ENCODE measurements at regions not wholly inside any gene's neighbourhood (a gene's known extent, or its start where the extent isn't known, plus 50 kb on each side); places are given as distances from the start of the nearest gene placed in this dataset.
A peak's percentile ranks its signal among the peaks of the same experiment; 100 is the strongest.

DNA sequence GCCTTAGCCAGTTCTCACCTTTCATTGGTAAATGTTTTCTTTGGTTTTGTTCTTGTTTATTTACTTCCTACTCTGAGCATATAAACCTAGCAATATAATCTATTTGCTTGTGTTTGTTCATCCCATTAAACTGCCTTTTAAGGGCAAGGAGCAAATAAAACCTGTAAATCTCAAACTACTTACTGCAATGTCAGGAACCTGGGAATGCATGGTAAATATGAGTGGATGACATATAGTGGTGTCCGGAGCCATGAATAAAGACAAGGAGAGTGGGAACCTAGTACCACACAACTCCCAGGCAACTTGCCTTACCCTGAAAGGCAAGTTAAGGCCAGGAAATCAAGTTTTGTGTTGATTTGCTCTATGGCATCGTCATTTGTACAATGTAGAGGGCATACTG is 1133.7 kb upstream of the NCAM2 start:
- Histone ChIP-seq H3K36me3 (ENCODE audit: control insufficient read depth, insufficient read depth, low read length) (no peaks in the 10 kb centered on the region), H3K27me3 (ENCODE audit: control insufficient read depth, insufficient read depth, low read length) (no peaks in the 10 kb centered on the region), H3K4me1 (ENCODE audit: control insufficient read depth, insufficient read depth, low read length) (no peaks in the 10 kb centered on the region), H3K4me3 (ENCODE audit: low read depth, low read length) (no peak overlapping the region), H3K27ac (ENCODE audit: low read depth, low read length) (no peak overlapping the region), H3K9me3 (ENCODE audit: control insufficient read depth, insufficient read depth, low read length) (no peaks in the 10 kb centered on the region)
- DNase-seq (ENCODE audit: low read depth in 4 of 6, low spot score in 6 of 6), result peak in 1 of 6 donors; percentile 15
- no CpG with 5 or more reads among the region's 2 CpGs for WGBS (ENCODE audit: insufficient coverage)

DNA sequence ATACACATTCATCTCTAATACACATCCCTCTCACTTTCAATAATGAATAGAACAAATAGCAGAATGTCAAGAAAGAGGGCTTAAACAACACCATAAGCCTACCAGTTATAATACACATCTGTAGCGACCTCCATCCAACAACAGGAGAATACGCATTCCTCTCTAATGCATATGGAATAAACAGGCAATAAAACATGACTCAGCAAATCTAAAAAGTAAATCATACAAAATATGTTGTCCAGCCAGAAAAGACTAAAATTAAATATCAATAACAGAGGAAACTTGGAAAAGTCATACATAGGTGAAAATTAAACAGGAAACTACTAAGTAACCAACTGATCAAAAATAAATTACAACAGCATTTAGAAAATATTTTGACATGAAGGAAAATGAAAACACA is 1127.5 kb upstream of the NCAM2 start:
- Histone ChIP-seq H3K27ac (ENCODE audit: low read depth, low read length) (no peak overlapping the region), H3K9me3 (ENCODE audit: control insufficient read depth, insufficient read depth, low read length) (no peaks in the 10 kb centered on the region), H3K4me3 (ENCODE audit: low read depth, low read length) (no peak overlapping the region), H3K27me3 (ENCODE audit: control insufficient read depth, insufficient read depth, low read length) (no peaks in the 10 kb centered on the region), H3K36me3 (ENCODE audit: control insufficient read depth, insufficient read depth, low read length) (no peaks in the 10 kb centered on the region), H3K4me1 (ENCODE audit: control insufficient read depth, insufficient read depth, low read length) (no peaks in the 10 kb centered on the region)
- DNase-seq (ENCODE audit: low read depth in 4 of 6, low spot score in 6 of 6), result no peak
- no CpG with 5 or more reads among the region's 2 CpGs for whole genome bisulfite sequencing (ENCODE audit: insufficient coverage)

DNA sequence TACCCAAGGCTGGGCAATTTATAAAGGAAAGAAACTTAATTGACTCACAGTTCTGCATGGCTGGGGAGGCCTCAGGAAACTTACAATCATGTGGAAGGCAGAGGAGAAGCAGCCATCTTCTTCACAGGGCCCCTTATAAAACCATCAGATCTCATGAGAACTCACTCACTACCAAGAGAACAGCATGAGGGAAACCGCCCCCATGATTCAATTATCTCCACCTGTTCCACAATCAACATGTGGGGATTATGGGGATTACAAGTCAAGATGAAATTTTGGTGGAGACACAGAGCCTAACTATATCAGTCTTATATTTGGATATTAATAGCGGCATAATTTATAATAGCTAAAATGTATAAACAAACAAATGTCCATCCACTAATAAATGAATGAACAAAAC is 1123.7 kb upstream of the NCAM2 start:
- no peaks in the 10 kb centered on the region for H3K4me1 ChIP-seq (ENCODE audit: control insufficient read depth, insufficient read depth, low read length)

DNA sequence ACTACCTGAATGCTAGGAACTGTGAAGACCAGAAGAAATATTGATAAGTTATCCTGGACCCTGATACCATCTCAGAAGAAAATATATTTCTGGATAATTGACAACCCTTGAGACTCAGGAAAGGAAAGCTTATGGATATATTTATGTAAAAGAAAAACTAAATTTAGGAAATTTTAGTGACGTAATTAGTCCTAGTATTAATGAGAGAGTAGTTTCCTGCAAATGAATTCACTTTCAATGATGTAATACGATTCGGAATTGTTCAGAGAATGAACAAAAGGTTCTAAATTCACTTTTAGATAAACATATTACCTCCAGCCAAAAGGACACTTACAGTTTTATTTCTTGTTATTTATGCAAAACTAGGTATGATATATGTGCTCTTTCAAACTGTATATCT is 1120.1 kb upstream of the NCAM2 start:
- no peak for DNase-seq (ENCODE audit: low read depth in 4 of 6, low spot score in 6 of 6)
- Histone ChIP-seq H3K27me3 (ENCODE audit: control insufficient read depth, insufficient read depth, low read length) (no peaks in the 10 kb centered on the region), H3K36me3 (ENCODE audit: control insufficient read depth, insufficient read depth, low read length) (no peaks in the 10 kb centered on the region), H3K4me1 (ENCODE audit: control insufficient read depth, insufficient read depth, low read length) (no peaks in the 10 kb centered on the region), H3K27ac (ENCODE audit: low read depth, low read length) (no peak overlapping the region), H3K9me3 (ENCODE audit: control insufficient read depth, insufficient read depth, low read length) (no peaks in the 10 kb centered on the region), H3K4me3 (ENCODE audit: low read depth, low read length) (no peak overlapping the region)
- WGBS (ENCODE audit: insufficient coverage), result no CpG with 5 or more reads among the region's 3 CpGs

More for the DNA sequence above, 1123.7 kb upstream of the NCAM2 start:
- Histone ChIP-seq H3K36me3 (ENCODE audit: control insufficient read depth, insufficient read depth, low read length) (no peaks in the 10 kb centered on the region), H3K27ac (ENCODE audit: low read depth, low read length) (no peak overlapping the region), H3K27me3 (ENCODE audit: control insufficient read depth, insufficient read depth, low read length) (no peaks in the 10 kb centered on the region), H3K9me3 (ENCODE audit: control insufficient read depth, insufficient read depth, low read length) (no peaks in the 10 kb centered on the region), H3K4me3 (ENCODE audit: low read depth, low read length) (no peak overlapping the region)
- WGBS (ENCODE audit: insufficient coverage), result no CpG with 5 or more reads among the region's 2 CpGs
- no peak for DNase-seq (ENCODE audit: low read depth in 4 of 6, low spot score in 6 of 6)

DNA sequence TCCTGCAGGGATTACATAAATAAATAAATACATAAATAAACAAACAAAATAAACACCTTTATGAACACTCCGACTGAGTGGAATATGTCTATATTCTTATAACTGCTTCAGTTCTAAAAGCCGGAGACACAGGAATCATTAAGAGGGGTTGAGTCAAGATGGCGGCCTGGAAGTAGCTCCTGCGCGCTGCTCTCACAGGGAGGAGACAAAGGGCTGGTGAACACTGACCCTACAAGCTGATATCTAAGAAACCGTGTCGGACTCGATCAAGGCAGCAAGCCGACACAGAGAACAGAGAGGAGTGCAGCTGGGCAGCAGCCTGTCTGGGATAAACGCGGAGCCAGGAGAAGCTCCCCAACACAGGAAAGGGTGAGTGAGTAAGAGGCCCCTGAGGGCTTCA is 1098.6 kb upstream of the NCAM2 start:
- no peaks in the 10 kb centered on the region for H3K4me1 ChIP-seq (ENCODE audit: control insufficient read depth, insufficient read depth, low read length)
- no peaks in the 10 kb centered on the region for H3K27me3 ChIP-seq (ENCODE audit: control insufficient read depth, insufficient read depth, low read length)
- H3K27ac ChIP-seq (ENCODE audit: low read depth, low read length), result no peak overlapping the region
- no peaks in the 10 kb centered on the region for H3K9me3 ChIP-seq (ENCODE audit: control insufficient read depth, insufficient read depth, low read length)
- H3K36me3 ChIP-seq (ENCODE audit: control insufficient read depth, insufficient read depth, low read length), result no peaks in the 10 kb centered on the region
- no peak overlapping the region for H3K4me3 ChIP-seq (ENCODE audit: low read depth, low read length)
- DNase-seq (ENCODE audit: low read depth in 4 of 6, low spot score in 6 of 6), result no peak
- WGBS (ENCODE audit: insufficient coverage), result 97% methylated on average over 8 of the region's 11 CpGs

DNA sequence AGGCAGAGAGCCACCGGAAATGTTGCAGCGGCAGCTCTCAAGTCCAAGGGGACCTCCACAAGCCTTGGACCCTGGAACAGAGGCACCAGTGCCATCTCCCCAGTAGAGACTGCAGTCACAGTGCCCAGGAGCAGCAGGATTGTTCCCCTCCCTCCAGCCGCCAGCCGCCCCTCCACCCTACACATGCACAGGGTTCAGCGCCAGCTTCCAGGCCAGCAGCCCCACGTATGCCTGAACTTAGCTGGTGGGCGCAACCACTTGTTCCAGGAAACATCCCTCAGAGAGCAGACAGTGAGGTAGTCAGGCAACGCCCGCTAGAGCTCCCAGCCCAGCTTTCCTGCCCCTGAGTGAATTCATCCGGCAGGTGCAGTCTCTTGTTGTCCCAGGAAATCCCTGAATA is 1098.1 kb upstream of the NCAM2 start:
- DNase-seq (ENCODE audit: low read depth in 4 of 6, low spot score in 6 of 6), result no peak
- no peaks in the 10 kb centered on the region for H3K36me3 ChIP-seq (ENCODE audit: control insufficient read depth, insufficient read depth, low read length)
- no peaks in the 10 kb centered on the region for H3K9me3 ChIP-seq (ENCODE audit: control insufficient read depth, insufficient read depth, low read length)
- no peaks in the 10 kb centered on the region for H3K4me1 ChIP-seq (ENCODE audit: control insufficient read depth, insufficient read depth, low read length)
- no peak overlapping the region for H3K27ac ChIP-seq (ENCODE audit: low read depth, low read length)
- 95% methylated on average over 10 of the region's 10 CpGs for WGBS (ENCODE audit: insufficient coverage)
- H3K4me3 ChIP-seq (ENCODE audit: low read depth, low read length), result no peak overlapping the region
- no peaks in the 10 kb centered on the region for H3K27me3 ChIP-seq (ENCODE audit: control insufficient read depth, insufficient read depth, low read length)

DNA sequence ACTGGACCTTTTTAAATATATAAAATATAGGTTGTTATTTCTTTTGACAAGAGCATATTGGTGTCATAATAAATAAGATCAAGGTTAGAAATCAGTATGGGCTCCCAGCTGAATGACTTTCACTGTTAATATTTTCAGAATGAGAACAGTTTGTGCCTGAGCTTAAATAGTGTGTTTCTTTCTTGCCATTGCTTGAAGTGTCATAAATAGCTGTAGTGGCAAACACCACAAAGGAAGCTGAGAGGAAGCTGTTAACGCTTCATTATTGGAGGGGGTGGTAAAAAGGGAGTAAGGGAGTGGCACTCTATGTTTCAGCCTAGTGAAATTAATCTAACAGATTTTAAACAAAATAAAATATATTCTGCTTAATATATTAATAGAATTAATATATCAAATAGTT is 1089.8 kb upstream of the NCAM2 start:
- WGBS (ENCODE audit: insufficient coverage), result no CpG with 5 or more reads among the region's 1 CpG
- H3K27me3 ChIP-seq (ENCODE audit: control insufficient read depth, insufficient read depth, low read length), result no peaks in the 10 kb centered on the region
- DNase-seq (ENCODE audit: low read depth in 4 of 6, low spot score in 6 of 6), result peak in 1 of 6 donors; percentile 6
- H3K4me3 ChIP-seq (ENCODE audit: low read depth, low read length), result no peak overlapping the region
- H3K9me3 ChIP-seq (ENCODE audit: control insufficient read depth, insufficient read depth, low read length), result no peaks in the 10 kb centered on the region
- no peaks in the 10 kb centered on the region for H3K36me3 ChIP-seq (ENCODE audit: control insufficient read depth, insufficient read depth, low read length)
- H3K4me1 ChIP-seq (ENCODE audit: control insufficient read depth, insufficient read depth, low read length), result no peaks in the 10 kb centered on the region
- no peak overlapping the region for H3K27ac ChIP-seq (ENCODE audit: low read depth, low read length)

DNA sequence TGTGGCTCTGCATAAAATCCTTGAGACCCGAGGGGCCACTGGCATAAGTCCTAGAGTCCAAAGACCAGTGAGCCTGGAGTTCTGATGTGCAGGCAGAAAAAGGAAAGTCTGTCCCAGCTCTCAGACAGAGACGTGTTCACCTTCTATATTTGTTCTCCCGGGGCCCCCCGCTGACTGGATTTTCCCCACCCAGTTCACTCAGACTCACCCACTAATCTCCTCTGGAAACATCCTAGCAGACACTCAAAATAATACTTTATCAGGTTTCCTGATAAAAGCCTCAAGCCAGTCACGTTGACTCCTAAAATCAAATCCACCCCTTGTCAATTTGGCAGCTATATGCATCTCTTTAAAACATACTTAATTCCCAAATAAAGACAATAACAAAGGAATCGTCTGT is 1084.2 kb upstream of the NCAM2 start:
- H3K36me3 ChIP-seq (ENCODE audit: control insufficient read depth, insufficient read depth, low read length), result no peaks in the 10 kb centered on the region
- H3K27ac ChIP-seq (ENCODE audit: low read depth, low read length), result no peak overlapping the region
- H3K4me1 ChIP-seq (ENCODE audit: control insufficient read depth, insufficient read depth, low read length), result no peaks in the 10 kb centered on the region
- DNase-seq (ENCODE audit: low read depth in 4 of 6, low spot score in 6 of 6), result no peak
- no peaks in the 10 kb centered on the region for H3K9me3 ChIP-seq (ENCODE audit: control insufficient read depth, insufficient read depth, low read length)
- no peak overlapping the region for H3K4me3 ChIP-seq (ENCODE audit: low read depth, low read length)
- H3K27me3 ChIP-seq (ENCODE audit: control insufficient read depth, insufficient read depth, low read length), result no peaks in the 10 kb centered on the region
- WGBS (ENCODE audit: insufficient coverage), result 93% methylated on average over 6 of the region's 6 CpGs

DNA sequence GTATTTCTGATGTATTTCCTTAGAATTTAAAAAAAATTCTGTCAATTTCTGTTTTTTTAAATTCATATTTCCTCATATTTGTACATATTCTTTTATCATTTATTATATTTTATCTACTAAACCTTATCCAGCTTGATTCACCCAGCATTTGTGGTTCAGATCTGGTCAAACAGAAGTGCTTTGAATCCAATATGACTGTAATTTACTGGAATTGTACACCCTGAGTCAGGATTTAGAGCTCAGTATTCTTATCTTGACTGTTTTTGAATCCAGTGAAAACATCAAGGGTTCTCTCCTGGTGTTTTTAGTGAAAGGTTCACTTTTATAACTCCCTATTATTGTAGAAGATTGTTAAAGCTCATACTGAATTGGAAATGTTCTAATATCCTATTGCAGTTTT is 1077.0 kb upstream of the NCAM2 start:
- Histone ChIP-seq H3K4me3 (ENCODE audit: low read depth, low read length) (no peak overlapping the region), H3K27ac (ENCODE audit: low read depth, low read length) (no peak overlapping the region), H3K4me1 (ENCODE audit: control insufficient read depth, insufficient read depth, low read length) (no peaks in the 10 kb centered on the region), H3K27me3 (ENCODE audit: control insufficient read depth, insufficient read depth, low read length) (no peaks in the 10 kb centered on the region), H3K36me3 (ENCODE audit: control insufficient read depth, insufficient read depth, low read length) (no peaks in the 10 kb centered on the region), H3K9me3 (ENCODE audit: control insufficient read depth, insufficient read depth, low read length) (no peaks in the 10 kb centered on the region)
- DNase-seq (ENCODE audit: low read depth in 4 of 6, low spot score in 6 of 6), result no peak

DNA sequence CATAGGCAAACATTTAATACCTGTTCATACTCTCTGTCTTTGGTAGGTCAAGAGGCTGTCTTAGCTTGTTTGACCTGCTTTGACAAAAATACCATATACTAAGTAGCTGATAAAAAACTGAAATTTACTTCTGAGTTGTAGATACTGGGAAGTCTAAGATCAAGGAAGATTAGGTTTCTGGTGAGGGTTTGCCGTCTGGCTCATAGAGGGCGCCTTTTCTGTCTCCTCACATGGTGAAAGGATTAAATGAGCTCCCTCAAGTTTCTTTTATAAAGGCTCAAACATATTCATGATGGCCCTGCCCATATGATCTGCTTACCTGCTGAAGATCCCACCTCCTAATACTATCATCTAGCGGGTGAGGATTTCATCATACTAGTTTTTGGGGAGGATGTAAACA is 1076.1 kb upstream of the NCAM2 start:
- no peaks in the 10 kb centered on the region for H3K36me3 ChIP-seq (ENCODE audit: control insufficient read depth, insufficient read depth, low read length)
- no peaks in the 10 kb centered on the region for H3K4me1 ChIP-seq (ENCODE audit: control insufficient read depth, insufficient read depth, low read length)
- 70% methylated on average over 2 of the region's 3 CpGs for WGBS (ENCODE audit: insufficient coverage)

More for the DNA sequence above, 1076.1 kb upstream of the NCAM2 start:
- no peak overlapping the region for H3K4me3 ChIP-seq (ENCODE audit: low read depth, low read length)
- no peak overlapping the region for H3K27ac ChIP-seq (ENCODE audit: low read depth, low read length)
- H3K27me3 ChIP-seq (ENCODE audit: control insufficient read depth, insufficient read depth, low read length), result no peaks in the 10 kb centered on the region
- H3K9me3 ChIP-seq (ENCODE audit: control insufficient read depth, insufficient read depth, low read length), result no peaks in the 10 kb centered on the region
- DNase-seq (ENCODE audit: low read depth in 4 of 6, low spot score in 6 of 6), result no peak

All from spinal cord (tissue), 9 donors.